ENCODE measurements at regions not wholly inside any gene's neighbourhood (a gene's known extent, or its start where the extent isn't known, plus 50 kb on each side); places are given as distances from the start of the nearest gene placed in this dataset.

GRCh38 chr4:16292585-16292984 is 66.3 kb upstream of the TAPT1 start:
- intact Hi-C loops (cut with micrococcal nuclease): no loop called here
- CTCF ChIA-PET: interaction anchor here (0.6 to 3.8 kb wide), 5 partner anchors 14 to 1155 kb away, joined by 3 to 20 read pairs (median 3); no protein-coding TSS in a partner anchor
- H3K4me1 Mint-ChIP-seq (ENCODE audit: low read depth): peaks cover 5% of the 10 kb centered on the region
- no peak overlapping the region for H3K4me3 Mint-ChIP-seq
- no peak overlapping the region for H3K27ac Mint-ChIP-seq
- DNase-seq: no peak
- peaks cover 18% of the 10 kb centered on the region for H3K27me3 Mint-ChIP-seq (ENCODE audit: low read depth)
- no peaks in the 10 kb centered on the region for H3K36me3 Mint-ChIP-seq (ENCODE audit: low read depth)
- no peaks in the 10 kb centered on the region for H3K9me3 Mint-ChIP-seq

GRCh38 chr4:16290681-16291420 is 64.6 kb upstream of the TAPT1 start:
- peaks cover 16% of the 10 kb centered on the region for H3K27me3 Mint-ChIP-seq (ENCODE audit: low read depth)

GRCh38 chr4:16289897-16290554 is 63.8 kb upstream of the TAPT1 start:
- peaks cover 5% of the 10 kb centered on the region for H3K4me1 Mint-ChIP-seq (ENCODE audit: low read depth)
- H3K36me3 Mint-ChIP-seq (ENCODE audit: low read depth): no peaks in the 10 kb centered on the region
- no peak overlapping the region for H3K4me3 Mint-ChIP-seq
- peaks cover under 1% of the 10 kb centered on the region for H3K9me3 Mint-ChIP-seq
- DNase-seq: peak; percentile 7
- peaks cover 16% of the 10 kb centered on the region for H3K27me3 Mint-ChIP-seq (ENCODE audit: low read depth)
- intact Hi-C loops (cut with micrococcal nuclease): loop anchor here (1.0 kb wide), 5 partner anchors 153 to 1182 kb away; no protein-coding TSS in a partner anchor
- CTCF ChIA-PET: interaction anchor here (0.6 to 3.8 kb wide), 8 partner anchors 14 to 1183 kb away, joined by 3 to 20 read pairs (median 4); no protein-coding TSS in a partner anchor
- no peak overlapping the region for H3K27ac Mint-ChIP-seq

More at GRCh38 chr4:16290681-16291420, 64.6 kb upstream of the TAPT1 start:
- CTCF ChIA-PET: interaction anchor here (0.8 to 3.8 kb wide), 10 partner anchors 8 to 1182 kb away, joined by 3 to 20 read pairs (median 4); no protein-coding TSS in a partner anchor
- DNase-seq: no peak
- Mint-ChIP-seq H3K4me3 (no peak overlapping the region), H3K9me3 (no peaks in the 10 kb centered on the region), H3K27ac (no peak overlapping the region), H3K4me1 (ENCODE audit: low read depth) (peaks cover 5% of the 10 kb centered on the region), H3K36me3 (ENCODE audit: low read depth) (no peaks in the 10 kb centered on the region)
- intact Hi-C loops (cut with micrococcal nuclease): loop anchor here (1.0 kb wide), 5 partner anchors 152 to 1181 kb away; no protein-coding TSS in a partner anchor

GRCh38 chr4:16284050-16284449 is 57.8 kb upstream of the TAPT1 start:
- Mint-ChIP-seq H3K27me3 (ENCODE audit: low read depth) (peaks cover 8% of the 10 kb centered on the region), H3K4me3 (no peak overlapping the region), H3K9me3 (peaks cover 23% of the 10 kb centered on the region), H3K27ac (no peak overlapping the region), H3K4me1 (ENCODE audit: low read depth) (no peaks in the 10 kb centered on the region), H3K36me3 (ENCODE audit: low read depth) (peaks cover 4% of the 10 kb centered on the region)
- no peak for DNase-seq
- intact Hi-C loops (cut with micrococcal nuclease): no loop called here
- CTCF ChIA-PET: no interaction called here

- no peaks in the 10 kb centered on the region for H3K4me1 Mint-ChIP-seq (ENCODE audit: low read depth)
- peaks cover 5% of the 10 kb centered on the region for H3K36me3 Mint-ChIP-seq (ENCODE audit: low read depth)
- H3K27me3 Mint-ChIP-seq (ENCODE audit: low read depth): peaks cover 11% of the 10 kb centered on the region
- no peak overlapping the region for H3K27ac Mint-ChIP-seq
- intact Hi-C loops (cut with micrococcal nuclease): no loop called here
- no peak overlapping the region for H3K4me3 Mint-ChIP-seq
- DNase-seq: no peak
- H3K9me3 Mint-ChIP-seq: peaks cover 17% of the 10 kb centered on the region
- CTCF ChIA-PET: interaction anchor here (1.0 kb wide), 1 partner anchor 14 kb away, joined by 3 read pairs; no protein-coding TSS in a partner anchor
Observed at GRCh38 chr4:16278178-16278577, 51.9 kb upstream of the TAPT1 start.

Measured in activated naive CD4-positive, alpha-beta T cell treated with anti-CD3 and anti-CD28 coated beads for 36 hours (primary cell).